Keratinocyte (primary cell): ENCODE measurements at regions not wholly inside any gene's neighbourhood (a gene's known extent, or its start where the extent isn't known, plus 50 kb on each side); places are given as distances from the start of the nearest gene placed in this dataset.

Source experiments
- DNase-seq: peaks from one replicate; pipeline ENCODE4 v3.0.0-alpha.2; 2011; ENCODE audit warnings: low read depth, missing footprints, low spot score
- FAIRE-seq: peaks from 2 replicates; lab custom pipeline; 2011; peaks lifted over from hg19 to GRCh38; lab: Jason Lieb, UNC
- H2AFZ ChIP-seq: 2 replicates; pipeline ENCODE4 v1.6.0; 2012; ENCODE audit warnings: low read length, control low read depth, inconsistent platforms; ENCODE audit not compliant: control insufficient read depth
- H3K27ac ChIP-seq: 2 replicates; pipeline ENCODE4 v1.5.1; 2011; ENCODE audit warnings: low read length; ENCODE audit not compliant: control insufficient read depth, insufficient read depth
- H3K27me3 ChIP-seq: 3 replicates; pipeline ENCODE4 v1.6.0; 2011; ENCODE audit warnings: low read length; ENCODE audit not compliant: control insufficient read depth, insufficient read depth; ENCODE audit errors: extremely low read depth
- H3K36me3 ChIP-seq, 2 experiments: 2 replicates in 1 of 2; 3 replicates in 1 of 2; pipeline ENCODE4 v1.5.1; 2011; ENCODE audit warnings: low read length in 2 of 2, mild to moderate bottlenecking in 1 of 2; ENCODE audit not compliant: control insufficient read depth in 2 of 2, insufficient read depth in 2 of 2; ENCODE audit errors: extremely low read depth in 1 of 2
- H3K4me1 ChIP-seq: 3 replicates; pipeline ENCODE4 v1.5.1; 2011; ENCODE audit warnings: low read length; ENCODE audit not compliant: control insufficient read depth, insufficient read depth; ENCODE audit errors: extremely low read depth
- H3K4me2 ChIP-seq: 3 replicates; pipeline ENCODE4 v1.6.0; 2011; ENCODE audit warnings: low read depth, low read length; ENCODE audit not compliant: control insufficient read depth, insufficient read depth; ENCODE audit errors: extremely low read depth
- H3K4me3 ChIP-seq, 3 experiments: fragments of 200-600 bp in 1 of 3; sonication (generic) in 1 of 3; 2 replicates in 2 of 3; 3 replicates in 1 of 3; pipeline ENCODE4 v1.5.1; 2011 to 2016; ENCODE audit warnings: low read length in 3 of 3, mild to moderate bottlenecking in 3 of 3, control low read depth in 2 of 3, inconsistent platforms in 1 of 3, low read depth in 1 of 3, mixed read lengths in 1 of 3, mixed run types in 1 of 3, moderate library complexity in 1 of 3; ENCODE audit not compliant: control insufficient read depth in 2 of 3, insufficient read depth in 2 of 3; ENCODE audit errors: extremely low read depth in 1 of 3
- H3K79me2 ChIP-seq: 2 replicates; pipeline ENCODE4 v1.6.0; 2012; ENCODE audit warnings: low read length; ENCODE audit not compliant: control insufficient read depth, insufficient read depth
- H3K9ac ChIP-seq: 3 replicates; pipeline ENCODE4 v1.6.0; 2011; ENCODE audit warnings: low read length; ENCODE audit not compliant: control insufficient read depth, insufficient read depth; ENCODE audit errors: extremely low read depth
- H3K9me1 ChIP-seq: 3 replicates; pipeline ENCODE4 v1.6.0; 2011; ENCODE audit warnings: low read length; ENCODE audit not compliant: control insufficient read depth, insufficient read depth; ENCODE audit errors: extremely low read depth
- H3K9me3 ChIP-seq: 2 replicates; pipeline ENCODE4 v1.5.1; 2012; ENCODE audit warnings: low read depth, low read length; ENCODE audit not compliant: control insufficient read depth
- H4K20me1 ChIP-seq: 3 replicates; pipeline ENCODE4 v1.6.0; 2011; ENCODE audit warnings: low read length; ENCODE audit not compliant: control insufficient read depth, insufficient read depth; ENCODE audit errors: extremely low read depth
- CTCF ChIP-seq, 3 experiments: IDR thresholded peaks in 1 of 3; conservative IDR thresholded peaks in 1 of 3; optimal IDR thresholded peaks in 1 of 3; 2 replicates in 2 of 3; 3 replicates in 1 of 3; pipeline versions ENCODE3 to v1.5.1; 2011; ENCODE audit warnings: low read length in 3 of 3, mild to moderate bottlenecking in 3 of 3, moderate library complexity in 2 of 3, control low read depth in 1 of 3, inconsistent platforms in 1 of 3; ENCODE audit not compliant: insufficient read depth in 2 of 3; ENCODE audit errors: extremely low read depth in 1 of 3
- EZH2 ChIP-seq: IDR thresholded peaks from one replicate; pipeline ENCODE4 v1.6.1; 2012; ENCODE audit warnings: inconsistent platforms, mild to moderate bottlenecking, low read length, moderate library complexity
- dilution Hi-C: fragments of 300-500 bp; cut with MboI; formaldehyde crosslinking; loops from one replicate; pipeline ENCODE4 v1.7.0; 2020; ENCODE audit warnings: low sequenced_read_pairs; ENCODE audit not compliant: extremely low pct_ligation_motif_present

- no peaks in the 10 kb centered on the region for H3K9me1 ChIP-seq
- FAIRE-seq: no peak
- H3K4me1 ChIP-seq: peaks cover 9% of the 10 kb centered on the region
These were observed 99.2 kb upstream of the ZNF469 start for GRCh38 chr16:88283596-88283995.

GRCh38 chr16:88284101-88284500 lies 98.7 kb upstream of the ZNF469 start:
- no peak overlapping the region for H3K27ac ChIP-seq
- H3K4me3 ChIP-seq: no peak overlapping the region
- dilution Hi-C loops: no loop called here
- no peaks in the 10 kb centered on the region for H3K9me1 ChIP-seq
- H3K9me3 ChIP-seq: peaks cover 21% of the 10 kb centered on the region
- no peaks in the 10 kb centered on the region for H3K79me2 ChIP-seq
- H2AFZ ChIP-seq: no peak overlapping the region
- no peak overlapping the region for H3K9ac ChIP-seq
- no peak overlapping the region for H3K4me2 ChIP-seq
- peaks cover 9% of the 10 kb centered on the region for H3K4me1 ChIP-seq
- no peaks in the 10 kb centered on the region for H4K20me1 ChIP-seq
- no peaks in the 10 kb centered on the region for H3K27me3 ChIP-seq
- no peak for FAIRE-seq
- TF ChIP-seq EZH2 (no peak), CTCF (optimal IDR thresholded peaks at IDR 0.05 in 1 of 3, IDR thresholded peaks at IDR 0.05 in 1 of 3, conservative IDR thresholded peaks at IDR 0.05 in 1 of 3; ENCODE audit: extremely low read depth in 1 of 3, insufficient read depth in 2 of 3, low read length in 3 of 3) (no peak)
- H3K36me3 ChIP-seq: no peaks in the 10 kb centered on the region
- DNase-seq: no peak

More at GRCh38 chr16:88283596-88283995, 99.2 kb upstream of the ZNF469 start:
- dilution Hi-C loops: no loop called here
- Histone ChIP-seq H3K9ac (no peak overlapping the region), H4K20me1 (no peaks in the 10 kb centered on the region), H3K79me2 (no peaks in the 10 kb centered on the region), H2AFZ (no peak overlapping the region), H3K9me3 (peaks cover 23% of the 10 kb centered on the region), H3K27ac (no peak overlapping the region), H3K36me3 (no peaks in the 10 kb centered on the region), H3K4me2 (no peak overlapping the region), H3K27me3 (no peaks in the 10 kb centered on the region), H3K4me3 (no peak overlapping the region)
- no peak for DNase-seq
- TF ChIP-seq EZH2 (no peak), CTCF (optimal IDR thresholded peaks at IDR 0.05 in 1 of 3, IDR thresholded peaks at IDR 0.05 in 1 of 3, conservative IDR thresholded peaks at IDR 0.05 in 1 of 3; ENCODE audit: extremely low read depth in 1 of 3, insufficient read depth in 2 of 3, low read length in 3 of 3) (no peak)
